ENCODE measurements at regions not wholly inside any gene's neighbourhood (a gene's known extent, or its start where the extent isn't known, plus 50 kb on each side); places are given as distances from the start of the nearest gene placed in this dataset.

- Histone ChIP-seq H3K4me1 (ENCODE audit: low read length) (no peaks in the 10 kb centered on the region), H3K9me3 (replicated peaks; ENCODE audit: insufficient read depth, low read length) (no peaks in the 10 kb centered on the region), H3K79me2 (ENCODE audit: low read length) (no peaks in the 10 kb centered on the region), H2AFZ (ENCODE audit: low read length) (no peak overlapping the region), H3F3A (ENCODE audit: insufficient read depth, low read length) (no peaks in the 10 kb centered on the region), H3K9me2 (replicated peaks; ENCODE audit: insufficient read depth, low read length) (no peaks in the 10 kb centered on the region), H3K4me2 (ENCODE audit: low read depth, low read length) (no peak overlapping the region), H3K4me3 (ENCODE audit: low read length) (no peak overlapping the region), H3K27me3 (replicated peaks; ENCODE audit: insufficient read depth, low read length) (no peaks in the 10 kb centered on the region), H3K36me3 (replicated peaks; ENCODE audit: insufficient read depth, low read length) (no peaks in the 10 kb centered on the region), H3K9ac (ENCODE audit: low read length) (no peak overlapping the region), H4K20me1 (ENCODE audit: insufficient read depth, low read length) (no peaks in the 10 kb centered on the region), H3K27ac (ENCODE audit: low read length) (no peak overlapping the region)
- TF ChIP-seq EZH2phosphoT487 (IDR thresholded peaks at IDR 0.05; ENCODE audit: low read length), result no peak
- TF ChIP-seq EZH2 (optimal IDR thresholded peaks at IDR 0.05; ENCODE audit: low read depth, low read length), result no peak
- no peak for TF ChIP-seq CTCF (IDR thresholded peaks at IDR 0.05; ENCODE audit: low read length)
- DNase-seq, result no peak
Measured at GRCh38 chr16:9275377-9275776, 183.9 kb downstream of the HAPSTR1 start.

GRCh38 chr16:9275816-9276354 is 184.4 kb downstream of the HAPSTR1 start:
- Histone ChIP-seq H3K36me3 (replicated peaks; ENCODE audit: insufficient read depth, low read length) (no peaks in the 10 kb centered on the region), H4K20me1 (ENCODE audit: insufficient read depth, low read length) (no peaks in the 10 kb centered on the region), H3K4me1 (ENCODE audit: low read length) (no peaks in the 10 kb centered on the region), H3F3A (ENCODE audit: insufficient read depth, low read length) (no peaks in the 10 kb centered on the region), H3K4me2 (ENCODE audit: low read depth, low read length) (no peak overlapping the region), H3K27me3 (replicated peaks; ENCODE audit: insufficient read depth, low read length) (no peaks in the 10 kb centered on the region), H3K27ac (ENCODE audit: low read length) (no peak overlapping the region), H3K9me2 (replicated peaks; ENCODE audit: insufficient read depth, low read length) (no peaks in the 10 kb centered on the region), H3K9ac (ENCODE audit: low read length) (no peak overlapping the region), H3K4me3 (ENCODE audit: low read length) (no peak overlapping the region), H2AFZ (ENCODE audit: low read length) (no peak overlapping the region), H3K79me2 (ENCODE audit: low read length) (no peaks in the 10 kb centered on the region), H3K9me3 (replicated peaks; ENCODE audit: insufficient read depth, low read length) (no peaks in the 10 kb centered on the region)
- TF ChIP-seq EZH2phosphoT487 (IDR thresholded peaks at IDR 0.05; ENCODE audit: low read length), result no peak
- TF ChIP-seq EZH2 (optimal IDR thresholded peaks at IDR 0.05; ENCODE audit: low read depth, low read length), result no peak
- no peak for TF ChIP-seq CTCF (IDR thresholded peaks at IDR 0.05; ENCODE audit: low read length)
- DNase-seq, result no peak

- Histone ChIP-seq H3K9me3 (replicated peaks; ENCODE audit: insufficient read depth, low read length) (no peaks in the 10 kb centered on the region), H3K27me3 (replicated peaks; ENCODE audit: insufficient read depth, low read length) (no peaks in the 10 kb centered on the region), H3K9me2 (replicated peaks; ENCODE audit: insufficient read depth, low read length) (no peaks in the 10 kb centered on the region), H3F3A (ENCODE audit: insufficient read depth, low read length) (no peaks in the 10 kb centered on the region), H2AFZ (ENCODE audit: low read length) (no peak overlapping the region), H3K4me2 (ENCODE audit: low read depth, low read length) (no peak overlapping the region), H3K4me3 (ENCODE audit: low read length) (no peak overlapping the region), H3K79me2 (ENCODE audit: low read length) (no peaks in the 10 kb centered on the region), H4K20me1 (ENCODE audit: insufficient read depth, low read length) (no peaks in the 10 kb centered on the region), H3K9ac (ENCODE audit: low read length) (no peak overlapping the region), H3K36me3 (replicated peaks; ENCODE audit: insufficient read depth, low read length) (no peaks in the 10 kb centered on the region), H3K27ac (ENCODE audit: low read length) (no peak overlapping the region), H3K4me1 (ENCODE audit: low read length) (no peaks in the 10 kb centered on the region)
- no peak for DNase-seq
- TF ChIP-seq CTCF (IDR thresholded peaks at IDR 0.05; ENCODE audit: low read length) (no peak), EZH2 (optimal IDR thresholded peaks at IDR 0.05; ENCODE audit: low read depth, low read length) (no peak), EZH2phosphoT487 (IDR thresholded peaks at IDR 0.05; ENCODE audit: low read length) (no peak)
Measured at GRCh38 chr16:9279291-9280068, 188.0 kb downstream of the HAPSTR1 start.
